ENCODE measurements at regions not wholly inside any gene's neighbourhood (a gene's known extent, or its start where the extent isn't known, plus 50 kb on each side); places are given as distances from the start of the nearest gene placed in this dataset.

- Mint-ChIP-seq H3K9me3 (no peaks in the 10 kb centered on the region), H3K4me1 (no peaks in the 10 kb centered on the region), H3K27ac (no peak overlapping the region), H3K4me3 (no peak overlapping the region), H3K36me3 (no peaks in the 10 kb centered on the region), H3K27me3 (ENCODE audit: low read depth) (no peaks in the 10 kb centered on the region)
- ChIA-PET POLR2A (no interaction called here), CTCF (interaction anchor here (0.7 kb wide), 1 partner anchor 11 kb away, joined by 3 read pairs; no protein-coding TSS in a partner anchor)
- ATAC-seq (no peak), DNase-seq (ENCODE audit: low spot score) (no peak)
- TF ChIP-seq NR2C2 (CRISPR knock-in tag; IDR thresholded peaks at IDR 0.05) (no peak), ETV6 (CRISPR knock-in tag; IDR thresholded peaks at IDR 0.05) (no peak), SMAD4 (CRISPR knock-in tag; IDR thresholded peaks at IDR 0.05) (no peak), SOX15 (CRISPR knock-in tag; IDR thresholded peaks at IDR 0.05) (no peak), SP1 (CRISPR knock-in tag; conservative IDR thresholded peaks at IDR 0.05) (no peak), KAT7 (CRISPR knock-in tag; IDR thresholded peaks at IDR 0.05; ENCODE audit: borderline replicate concordance) (no peak), HMGA2 (CRISPR knock-in tag; IDR thresholded peaks at IDR 0.05) (no peak), JUN (CRISPR knock-in tag; IDR thresholded peaks at IDR 0.05) (no peak)
These were observed 225.1 kb downstream of the TMEM182 start for GRCh38 chr2:102986826-102987490.

GRCh38 chr2:102992607-102993006, 230.8 kb downstream of the TMEM182 start:
- ChIA-PET POLR2A (no interaction called here), CTCF (interaction anchor here (0.7 to 1.3 kb wide), 4 partner anchors 12 to 187 kb away, joined by 3 to 4 read pairs (median 4); no protein-coding TSS in a partner anchor)
- TF ChIP-seq HMGA2 (CRISPR knock-in tag; IDR thresholded peaks at IDR 0.05) = peak; percentile 70
- no peak for TF ChIP-seq GRHL2 (CRISPR knock-in tag; IDR thresholded peaks at IDR 0.05; ENCODE audit: insufficient replicate concordance, severe bottlenecking)
- TF ChIP-seq ATF2 (CRISPR knock-in tag; IDR thresholded peaks at IDR 0.05; ENCODE audit: borderline replicate concordance, low read depth) = no peak
- no peak for TF ChIP-seq CDX4 (CRISPR knock-in tag; IDR thresholded peaks at IDR 0.05; ENCODE audit: borderline replicate concordance)
- no peak for TF ChIP-seq FOXK1 (CRISPR knock-in tag; IDR thresholded peaks at IDR 0.05)
- no peak for TF ChIP-seq ARID4B (CRISPR knock-in tag; IDR thresholded peaks at IDR 0.05; ENCODE audit: borderline replicate concordance)

GRCh38 chr2:102999958-103000357, 238.1 kb downstream of the TMEM182 start:
- H3K4me3 Mint-ChIP-seq = no peak overlapping the region
- ChIA-PET CTCF (no interaction called here), POLR2A (no interaction called here)
- TF ChIP-seq RELA (CRISPR knock-in tag; IDR thresholded peaks at IDR 0.05; ENCODE audit: borderline replicate concordance) (no peak), ZNF219 (CRISPR knock-in tag; IDR thresholded peaks at IDR 0.05; ENCODE audit: borderline replicate concordance) (no peak), GRHL2 (CRISPR knock-in tag; IDR thresholded peaks at IDR 0.05; ENCODE audit: insufficient replicate concordance, severe bottlenecking) (no peak), ZBTB21 (CRISPR knock-in tag; IDR thresholded peaks at IDR 0.05; ENCODE audit: borderline replicate concordance) (no peak), FOXP1 (CRISPR knock-in tag; IDR thresholded peaks at IDR 0.05; ENCODE audit: borderline replicate concordance) (no peak)
- DNase-seq (ENCODE audit: low spot score) = no peak
- no peaks in the 10 kb centered on the region for H3K27me3 Mint-ChIP-seq (ENCODE audit: low read depth)
- ATAC-seq = no peak
- no peak overlapping the region for H3K27ac Mint-ChIP-seq
- peaks cover 8% of the 10 kb centered on the region for H3K4me1 Mint-ChIP-seq
- peaks cover 30% of the 10 kb centered on the region for H3K9me3 Mint-ChIP-seq
- no peaks in the 10 kb centered on the region for H3K36me3 Mint-ChIP-seq

More at GRCh38 chr2:102992607-102993006, 230.8 kb downstream of the TMEM182 start:
- Mint-ChIP-seq H3K27ac (no peak overlapping the region), H3K27me3 (ENCODE audit: low read depth) (no peaks in the 10 kb centered on the region), H3K36me3 (no peaks in the 10 kb centered on the region), H3K4me1 (no peaks in the 10 kb centered on the region), H3K4me3 (no peak overlapping the region), H3K9me3 (no peaks in the 10 kb centered on the region)
- DNase-seq (ENCODE audit: low spot score) = no peak
- ATAC-seq = no peak

Measured in WTC11 (cell line).